Adrenal gland (tissue), 9 donors: ENCODE measurements at regions not wholly inside any gene's neighbourhood (a gene's known extent, or its start where the extent isn't known, plus 50 kb on each side); places are given as distances from the start of the nearest gene placed in this dataset.

Experiments used
- DNase-seq, 7 donors: peaks; one replicate each; pipeline ENCODE4 v3.0.0-alpha.2; 2019 to 2020
- H3K27ac ChIP-seq, 5 donors: fragments of 200-600 bp; sonication (generic) in 4 of 5; 1 replicate in 3 of 5; 2 replicates in 2 of 5; pipeline versions ENCODE4 v1.5.1 to v1.8.0; 2016 to 2020; ENCODE audit warnings: mild to moderate bottlenecking in 1 of 5
- H3K27me3 ChIP-seq: fragments of 200-600 bp; 2 replicates; pipeline ENCODE4 v1.8.0; 2021
- H3K36me3 ChIP-seq, 2 donors: fragments of 200-600 bp; replicated peaks in 1 of 2; 1 replicate in 1 of 2; 2 replicates in 1 of 2; pipeline versions ENCODE4 v1.5.1 to v1.8.0; 2018 to 2022
- H3K4me1 ChIP-seq, 2 donors: fragments of 200-600 bp; replicated peaks in 1 of 2; 1 replicate in 1 of 2; 2 replicates in 1 of 2; pipeline versions ENCODE4 v1.5.1 to v1.8.0; 2018 to 2021
- H3K4me3 ChIP-seq, 4 donors: fragments of 200-600 bp; sonication (generic) in 3 of 4; one replicate each; pipeline ENCODE4 v1.5.1; 2016 to 2018
- H3K9me3 ChIP-seq, 3 donors: fragments of 200-600 bp; sonication (generic) in 1 of 3; replicated peaks in 1 of 3; 1 replicate in 2 of 3; 2 replicates in 1 of 3; pipeline versions ENCODE4 v1.5.1 to v1.8.0; 2016 to 2021
- POLR2A ChIP-seq, 2 donors: fragments of 450-650 bp; IDR thresholded peaks; one replicate each; pipeline ENCODE4 v1.6.1; 2017; ENCODE audit warnings: antibody characterized with exemption in 2 of 2, mild to moderate bottlenecking in 2 of 2, moderate library complexity in 1 of 2
- WGBS, 4 donors: extraction: QIAGEN DNeasy Blood & Tissue Kit in 2 of 4; methylation state at CpG; one replicate each; pipeline versions ENCODE4 v1.1.5 to v1.1.7; 2013 to 2017; 5-methylcytosine and 5-hydroxymethylcytosine counted together
- intact Hi-C, 2 donors: fragments of 100-400 bp; cut with DNase I; formaldehyde crosslinking; loops; one replicate each; pipeline versions ENCODE4 v1.14.1 to v1.15.0; 2022 to 2023
- TF ChIP-seq, protein P1 (sequence below), 6 experiments: fragments of 450-650 bp in 4 of 6; fragments of 200-600 bp in 2 of 6; sonication (generic) in 1 of 6; IDR thresholded peaks; 1 replicate in 5 of 6; 2 replicates in 1 of 6; pipeline versions ENCODE4 v1.5.1 to v1.8.0; 2016 to 2021; ENCODE audit warnings: antibody characterized with exemption in 6 of 6, mild to moderate bottlenecking in 2 of 6, moderate library complexity in 1 of 6
- donor health status: healthy with polysubstance abuse.
- donor health status: Bipolar disorder and iron deficiency.
- donor health status: DM: yes; HTN: yes; CAD: no.
- donor health status: DM: no; HTN: no; CAD: no.
- donor health status: DM: no; HTN: no; CAD: no.

DNA sequence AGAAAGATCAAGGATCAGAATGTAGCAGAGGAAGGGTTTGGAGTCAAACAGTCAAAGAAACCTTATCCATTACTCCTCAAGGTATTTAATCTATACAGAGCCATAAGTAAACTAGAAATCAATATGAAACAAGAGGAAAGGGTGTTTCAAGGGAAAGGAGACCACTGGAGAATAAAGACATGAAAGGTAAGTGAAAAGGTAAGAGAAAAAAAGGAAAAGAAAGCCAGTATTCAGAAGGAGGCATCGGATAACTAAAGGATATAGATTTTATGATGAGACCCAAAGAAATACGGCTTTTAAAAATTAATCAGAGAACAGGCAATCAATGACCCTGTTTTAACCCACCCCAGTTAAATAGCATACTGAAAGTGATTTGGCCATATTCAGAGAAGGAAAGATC lies 438.7 kb upstream of the MIR17HG start:
- no peaks in the 10 kb centered on the region for H3K36me3 ChIP-seq
- no peak for DNase-seq
- H3K27me3 ChIP-seq: no peaks in the 10 kb centered on the region
- H3K4me1 ChIP-seq: no peaks in the 10 kb centered on the region
- no peak overlapping the region for H3K27ac ChIP-seq
- no peaks in the 10 kb centered on the region for H3K9me3 ChIP-seq
- 87 to 90% (median 87%) methylated on average over 2 of the region's 2 CpGs for WGBS, 4 donors
- intact Hi-C loops: no loop called here
- H3K4me3 ChIP-seq: no peak overlapping the region
- TF ChIP-seq, protein P1, sequence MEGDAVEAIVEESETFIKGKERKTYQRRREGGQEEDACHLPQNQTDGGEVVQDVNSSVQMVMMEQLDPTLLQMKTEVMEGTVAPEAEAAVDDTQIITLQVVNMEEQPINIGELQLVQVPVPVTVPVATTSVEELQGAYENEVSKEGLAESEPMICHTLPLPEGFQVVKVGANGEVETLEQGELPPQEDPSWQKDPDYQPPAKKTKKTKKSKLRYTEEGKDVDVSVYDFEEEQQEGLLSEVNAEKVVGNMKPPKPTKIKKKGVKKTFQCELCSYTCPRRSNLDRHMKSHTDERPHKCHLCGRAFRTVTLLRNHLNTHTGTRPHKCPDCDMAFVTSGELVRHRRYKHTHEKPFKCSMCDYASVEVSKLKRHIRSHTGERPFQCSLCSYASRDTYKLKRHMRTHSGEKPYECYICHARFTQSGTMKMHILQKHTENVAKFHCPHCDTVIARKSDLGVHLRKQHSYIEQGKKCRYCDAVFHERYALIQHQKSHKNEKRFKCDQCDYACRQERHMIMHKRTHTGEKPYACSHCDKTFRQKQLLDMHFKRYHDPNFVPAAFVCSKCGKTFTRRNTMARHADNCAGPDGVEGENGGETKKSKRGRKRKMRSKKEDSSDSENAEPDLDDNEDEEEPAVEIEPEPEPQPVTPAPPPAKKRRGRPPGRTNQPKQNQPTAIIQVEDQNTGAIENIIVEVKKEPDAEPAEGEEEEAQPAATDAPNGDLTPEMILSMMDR (IDR thresholded peaks at IDR 0.05): no peak

DNA sequence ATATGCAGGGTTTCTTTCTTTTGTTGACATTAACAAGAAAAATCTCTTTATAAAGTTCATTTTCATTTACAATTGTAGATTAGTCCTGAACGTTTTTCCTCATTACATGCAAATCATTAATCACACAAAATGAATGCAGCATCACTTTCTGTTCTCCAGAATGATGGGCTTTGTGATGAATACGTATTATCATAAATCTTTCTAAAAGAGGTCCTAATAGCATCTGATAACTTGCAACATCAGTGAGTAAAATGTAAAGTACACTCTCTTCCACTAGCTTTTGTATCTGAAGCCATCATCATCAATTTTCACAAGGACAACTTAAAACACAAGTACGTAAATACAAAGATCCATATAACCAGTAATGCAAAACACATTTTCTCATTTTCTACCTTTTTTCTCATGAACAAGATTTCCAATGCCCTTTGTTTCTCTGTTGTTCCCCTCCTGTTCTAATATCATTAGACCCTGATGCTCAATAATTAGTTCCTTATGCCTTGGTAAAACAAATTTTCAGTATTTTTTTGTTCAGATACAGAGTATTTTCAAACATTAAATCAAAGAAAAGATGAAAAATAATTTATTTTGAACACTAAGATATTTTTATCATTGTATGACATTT lies 437.4 kb upstream of the MIR17HG start:
- Histone ChIP-seq H3K36me3 (no peaks in the 10 kb centered on the region), H3K27ac (no peak overlapping the region), H3K4me3 (no peak overlapping the region), H3K27me3 (no peaks in the 10 kb centered on the region), H3K9me3 (peaks cover 0 to 4% (median 0%) of the 10 kb centered on the region in 3 donors), H3K4me1 (no peaks in the 10 kb centered on the region)
- intact Hi-C loops: no loop called here
- no peak for DNase-seq
- WGBS, 4 donors: 39 to 53% (median 46%) methylated on average over 3 of the region's 3 CpGs
- TF ChIP-seq POLR2A (IDR thresholded peaks at IDR 0.05): no peak
- TF ChIP-seq, protein P1 (IDR thresholded peaks at IDR 0.05): no peak

DNA sequence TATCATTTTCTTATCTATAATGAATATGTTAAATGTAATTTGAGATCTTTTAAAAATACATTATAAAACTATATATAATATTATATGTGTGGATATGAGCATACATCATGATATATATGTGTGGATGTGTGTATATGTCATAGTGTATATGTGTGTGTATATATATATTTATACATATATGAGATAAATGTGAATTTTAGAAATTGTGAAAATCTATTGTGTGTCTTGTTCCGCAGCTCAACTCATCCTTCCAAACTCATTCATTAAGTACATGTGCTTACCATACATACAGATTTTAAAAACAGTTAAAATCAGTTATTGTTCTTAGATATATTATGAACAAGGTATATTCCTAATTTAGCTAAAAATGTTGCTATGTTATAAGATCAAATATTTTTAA lies 435.2 kb upstream of the MIR17HG start:
- no peak for DNase-seq
- 85 to 95% (median 90%) methylated on average over 1 of the region's 1 CpG for WGBS, 4 donors
- H3K9me3 ChIP-seq: peaks cover 0 to 4% (median 0%) of the 10 kb centered on the region in 3 donors
- TF ChIP-seq POLR2A (IDR thresholded peaks at IDR 0.05): no peak
- TF ChIP-seq, protein P1 (IDR thresholded peaks at IDR 0.05): no peak
- H3K4me1 ChIP-seq: no peaks in the 10 kb centered on the region
- no peaks in the 10 kb centered on the region for H3K27me3 ChIP-seq
- H3K36me3 ChIP-seq: no peaks in the 10 kb centered on the region
- no peak overlapping the region for H3K27ac ChIP-seq
- intact Hi-C loops: no loop called here
- no peak overlapping the region for H3K4me3 ChIP-seq

DNA sequence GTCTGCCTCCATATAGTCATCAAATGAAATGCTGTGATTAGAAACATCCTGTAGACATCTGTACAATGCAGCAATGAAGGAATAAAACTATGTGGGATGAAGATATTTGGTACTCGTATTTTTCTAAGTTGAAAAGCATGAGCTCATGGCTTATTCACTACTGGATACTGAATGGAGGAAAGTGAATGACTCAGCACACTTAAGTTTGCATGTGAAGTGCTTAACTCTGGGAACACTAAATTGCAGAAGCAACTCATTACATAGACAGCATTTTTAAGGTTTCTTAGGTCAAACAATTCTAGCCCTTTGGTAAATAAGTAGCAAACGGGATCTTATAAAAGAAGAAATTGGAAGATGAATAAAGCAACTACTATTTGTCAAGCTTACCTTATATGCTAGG lies 429.0 kb upstream of the MIR17HG start:
- TF ChIP-seq POLR2A (IDR thresholded peaks at IDR 0.05): no peak
- TF ChIP-seq, protein P1 (IDR thresholded peaks at IDR 0.05): no peak
- Histone ChIP-seq H3K27ac (no peak overlapping the region), H3K27me3 (no peaks in the 10 kb centered on the region), H3K4me1 (no peaks in the 10 kb centered on the region), H3K9me3 (peaks cover 0 to 4% (median 0%) of the 10 kb centered on the region in 3 donors), H3K36me3 (no peaks in the 10 kb centered on the region), H3K4me3 (no peak overlapping the region)
- 44 to 52% (median 49%) methylated on average over 2 of the region's 2 CpGs for WGBS, 4 donors
- no peak for DNase-seq
- intact Hi-C loops: no loop called here
